Astrocyte (in vitro differentiated cells and primary cell): ENCODE measurements at regions not wholly inside any gene's neighbourhood (a gene's known extent, or its start where the extent isn't known, plus 50 kb on each side); places are given as distances from the start of the nearest gene placed in this dataset.

Experiments used
- EZH2 ChIP-seq: IDR thresholded peaks from 2 replicates; pipeline ENCODE4 v1.6.1; 2012; ENCODE audit warnings: mild to moderate bottlenecking, low read length, inconsistent platforms; ENCODE audit not compliant: insufficient read depth
- TF ChIP-seq, protein P1 (sequence below): IDR thresholded peaks from 2 replicates; pipeline ENCODE4 v1.5.1; 2011; ENCODE audit warnings: low read depth, mild to moderate bottlenecking, inconsistent platforms, low read length, moderate library complexity; ENCODE audit not compliant: insufficient read depth

DNA sequence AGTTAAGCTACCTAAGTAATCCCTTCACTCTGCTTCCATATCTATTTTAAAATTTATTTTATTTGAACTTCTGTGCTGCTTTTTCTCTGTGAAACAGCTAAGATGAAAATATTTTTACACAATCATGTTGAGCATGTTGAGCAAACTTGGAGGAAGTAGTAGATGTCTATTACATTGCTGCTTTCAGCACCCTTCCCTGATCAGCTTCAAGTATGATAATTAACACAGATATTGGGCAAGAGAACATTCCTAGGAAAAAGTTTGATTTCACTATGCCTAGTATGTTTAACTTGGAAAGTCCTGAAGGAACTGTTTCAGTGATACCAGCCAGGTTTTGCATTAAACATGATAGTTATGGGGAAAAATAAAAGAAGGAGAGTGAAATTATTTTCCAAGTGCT lies 283.6 kb downstream of the ELAVL2 start:
- TF ChIP-seq, protein P1, sequence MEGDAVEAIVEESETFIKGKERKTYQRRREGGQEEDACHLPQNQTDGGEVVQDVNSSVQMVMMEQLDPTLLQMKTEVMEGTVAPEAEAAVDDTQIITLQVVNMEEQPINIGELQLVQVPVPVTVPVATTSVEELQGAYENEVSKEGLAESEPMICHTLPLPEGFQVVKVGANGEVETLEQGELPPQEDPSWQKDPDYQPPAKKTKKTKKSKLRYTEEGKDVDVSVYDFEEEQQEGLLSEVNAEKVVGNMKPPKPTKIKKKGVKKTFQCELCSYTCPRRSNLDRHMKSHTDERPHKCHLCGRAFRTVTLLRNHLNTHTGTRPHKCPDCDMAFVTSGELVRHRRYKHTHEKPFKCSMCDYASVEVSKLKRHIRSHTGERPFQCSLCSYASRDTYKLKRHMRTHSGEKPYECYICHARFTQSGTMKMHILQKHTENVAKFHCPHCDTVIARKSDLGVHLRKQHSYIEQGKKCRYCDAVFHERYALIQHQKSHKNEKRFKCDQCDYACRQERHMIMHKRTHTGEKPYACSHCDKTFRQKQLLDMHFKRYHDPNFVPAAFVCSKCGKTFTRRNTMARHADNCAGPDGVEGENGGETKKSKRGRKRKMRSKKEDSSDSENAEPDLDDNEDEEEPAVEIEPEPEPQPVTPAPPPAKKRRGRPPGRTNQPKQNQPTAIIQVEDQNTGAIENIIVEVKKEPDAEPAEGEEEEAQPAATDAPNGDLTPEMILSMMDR: no peak
- no peak for TF ChIP-seq EZH2
